PC-9 (cell line): ENCODE measurements at regions not wholly inside any gene's neighbourhood (a gene's known extent, or its start where the extent isn't known, plus 50 kb on each side); places are given as distances from the start of the nearest gene placed in this dataset.

ENCODE experiments used
- BruUV-seq: library from RNA; stranded (reverse); fragments of 400-500 nt; replicated peaks from 2 replicates; lab custom pipeline; 2021; lab: Mats Ljungman, UMichigan
- CTCF ChIA-PET: fragments of 300-600 bp; sonication (Branson Sonifier 250); formaldehyde crosslinking; loops from one replicate; lab custom pipeline; 2022; ENCODE audit warnings: antibody characterized with exemption; lab: Charles Lee
- POLR2A ChIA-PET: fragments of 300-600 bp; sonication (Branson Sonifier 250); formaldehyde crosslinking; loops from one replicate; lab custom pipeline; 2022; ENCODE audit warnings: antibody characterized with exemption; ENCODE audit not compliant: unreplicated experiment; lab: Charles Lee
- DNase-seq, 2 experiments: peaks; one replicate each; pipeline versions ENCODE4 v3.0.0 to v3.0.0-alpha.2; 2015 to 2022; ENCODE audit warnings: mixed read lengths in 1 of 2
- H2AFZ ChIP-seq: fragments of 200-600 bp; sonication (generic); 2 replicates; pipeline ENCODE4 v1.8.1; 2017; ENCODE audit warnings: antibody characterized with exemption
- H3F3A ChIP-seq: fragments of 200-600 bp; sonication (generic); 2 replicates; pipeline ENCODE4 v1.8.1; 2017; ENCODE audit warnings: antibody characterized with exemption, mild to moderate bottlenecking, low read depth; ENCODE audit not compliant: insufficient read depth
- H3K27ac ChIP-seq: fragments of 200-600 bp; sonication (generic); 2 replicates; pipeline ENCODE4 v1.6.1; 2016; ENCODE audit warnings: mixed run types
- H3K27me3 ChIP-seq: fragments of 200-600 bp; sonication (generic); 2 replicates; pipeline ENCODE4 v1.6.1; 2016; ENCODE audit warnings: low read depth, mixed run types; ENCODE audit not compliant: insufficient read depth
- H3K36me3 ChIP-seq: fragments of 200-600 bp; sonication (generic); 2 replicates; pipeline ENCODE4 v1.6.1; 2016; ENCODE audit warnings: low read depth, mixed run types
- H3K4me1 ChIP-seq: fragments of 200-600 bp; sonication (generic); replicated peaks from 2 replicates; pipeline ENCODE4 v1.6.1; 2016; ENCODE audit warnings: mixed run types; ENCODE audit not compliant: insufficient read depth
- H3K4me2 ChIP-seq: fragments of 200-600 bp; sonication (generic); 2 replicates; pipeline ENCODE4 v1.6.1; 2017; ENCODE audit warnings: mixed run types
- H3K4me3 ChIP-seq: fragments of 200-600 bp; sonication (generic); 2 replicates; pipeline ENCODE4 v1.6.1; 2016; ENCODE audit warnings: mixed run types
- H3K79me2 ChIP-seq: fragments of 200-600 bp; sonication (generic); 2 replicates; pipeline ENCODE4 v1.6.1; 2017; ENCODE audit warnings: low read depth, mixed run types
- H3K9me2 ChIP-seq: fragments of 200-600 bp; sonication (generic); 2 replicates; pipeline ENCODE4 v1.8.1; 2017; ENCODE audit warnings: mild to moderate bottlenecking; ENCODE audit not compliant: insufficient read depth
- H3K9me3 ChIP-seq: fragments of 200-600 bp; sonication (generic); 2 replicates; pipeline ENCODE4 v1.8.1; 2016; ENCODE audit warnings: low read depth; ENCODE audit not compliant: insufficient read depth
- H4K20me1 ChIP-seq: fragments of 200-600 bp; sonication (generic); 2 replicates; pipeline ENCODE4 v1.8.1; 2017; ENCODE audit not compliant: insufficient read depth
- CTCF ChIP-seq: fragments of 200-600 bp; sonication (generic); conservative IDR thresholded peaks from 2 replicates; pipeline ENCODE4 v1.6.1; 2017; ENCODE audit warnings: mixed run types, antibody characterized with exemption, mild to moderate bottlenecking, moderate library complexity
- EZH2 ChIP-seq: fragments of 200-600 bp; sonication (generic); IDR thresholded peaks from 2 replicates; pipeline ENCODE4 v1.8.0; 2017; ENCODE audit warnings: antibody characterized with exemption, low read depth
- intact Hi-C: fragments of 100-400 bp; cut with micrococcal nuclease; formaldehyde crosslinking; loops from one replicate; pipeline ENCODE4 v1.10.0; 2022; ENCODE audit not compliant: unreplicated experiment

GRCh38 chr18:2281523-2282199, 289.6 kb downstream of the METTL4 start:
- no peaks in the 10 kb centered on the region for H4K20me1 ChIP-seq
- no peak overlapping the region for H3K4me3 ChIP-seq
- no peak overlapping the region for H2AFZ ChIP-seq
- no peak for DNase-seq
- no peaks in the 10 kb centered on the region for H3F3A ChIP-seq
- no peaks in the 10 kb centered on the region for H3K79me2 ChIP-seq
- intact Hi-C loops = no loop called here
- H3K27ac ChIP-seq = no peak overlapping the region
- no peaks in the 10 kb centered on the region for H3K36me3 ChIP-seq
- TF ChIP-seq EZH2 (no peak), CTCF (no peak)
- no peak overlapping the region for H3K4me2 ChIP-seq
- H3K9me3 ChIP-seq = no peaks in the 10 kb centered on the region
- no peaks in the 10 kb centered on the region for H3K27me3 ChIP-seq
- H3K4me1 ChIP-seq = no peaks in the 10 kb centered on the region
- H3K9me2 ChIP-seq = no peaks in the 10 kb centered on the region
- ChIA-PET CTCF (no interaction called here), POLR2A (no interaction called here)
- BruUV-seq = no TSS peak

GRCh38 chr18:2293109-2293839, 278.0 kb downstream of the METTL4 start:
- Histone ChIP-seq H2AFZ (peak overlapping the region; percentile 67; the same call in 1 of the 2 replicates), H3K9me2 (no peaks in the 10 kb centered on the region), H3K9me3 (peaks cover 7% of the 10 kb centered on the region; the same call in 1 of the 2 replicates), H3K36me3 (no peaks in the 10 kb centered on the region), H3K4me1 (peaks cover 7% of the 10 kb centered on the region; the same call in 1 of the 2 replicates), H3K4me2 (no peak overlapping the region), H3K79me2 (no peaks in the 10 kb centered on the region), H3F3A (no peaks in the 10 kb centered on the region), H3K4me3 (no peak overlapping the region), H3K27ac (no peak overlapping the region), H3K27me3 (no peaks in the 10 kb centered on the region), H4K20me1 (no peaks in the 10 kb centered on the region)
- intact Hi-C loops = no loop called here
- CTCF ChIA-PET = interaction anchor here (0.6 kb wide), 1 partner anchor 1433 kb away, joined by 3 read pairs; no protein-coding TSS in a partner anchor
- POLR2A ChIA-PET = no interaction called here
- no peak for TF ChIP-seq EZH2
- no peak for TF ChIP-seq CTCF
- DNase-seq = peak in 1 of 2 experiments; percentile 7
- BruUV-seq = no TSS peak

- ChIA-PET POLR2A (no interaction called here), CTCF (interaction anchor here (1.2 kb wide), 1 partner anchor 10 kb away, joined by 3 read pairs; no protein-coding TSS in a partner anchor)
- no peaks in the 10 kb centered on the region for H4K20me1 ChIP-seq
- H3K9me3 ChIP-seq = peaks cover 3% of the 10 kb centered on the region; the same call in 1 of the 2 replicates
- peak overlapping the region; percentile 99 for H3K27ac ChIP-seq
- intact Hi-C loops = loop anchor here (5.0 to 10.0 kb wide), 3 partner anchors 216 to 717 kb away; no protein-coding TSS in a partner anchor
- 0 out of 2 replicates have a peak overlapping the region, but pooled peaks have one; percentile 49 for H3K4me3 ChIP-seq
- peaks cover 50% of the 10 kb centered on the region for H3F3A ChIP-seq
- peak overlapping the region; percentile 85; the same call in 1 of the 2 replicates for H3K4me2 ChIP-seq
- 0 out of 2 replicates have a peak overlapping the region, but pooled peaks have one; percentile 4 for H2AFZ ChIP-seq
- BruUV-seq = no TSS peak
- H3K27me3 ChIP-seq = no peaks in the 10 kb centered on the region
- H3K9me2 ChIP-seq = no peaks in the 10 kb centered on the region
- no peaks in the 10 kb centered on the region for H3K79me2 ChIP-seq
- H3K36me3 ChIP-seq = no peaks in the 10 kb centered on the region
- no peak for DNase-seq
- TF ChIP-seq CTCF (no peak), EZH2 (no peak)
- peaks cover 56% of the 10 kb centered on the region for H3K4me1 ChIP-seq
Observed at GRCh38 chr18:2301316-2301715, 270.0 kb downstream of the METTL4 start.
